Testis (tissue), 2 donors: ENCODE measurements at regions not wholly inside any gene's neighbourhood (a gene's known extent, or its start where the extent isn't known, plus 50 kb on each side); places are given as distances from the start of the nearest gene placed in this dataset.

Source experiments
- CTCF ChIP-seq, 3 experiments: fragments of 450-650 bp in 2 of 3; fragments of 200-600 bp in 1 of 3; sonication (generic) in 1 of 3; IDR thresholded peaks; one replicate each; pipeline ENCODE4 v1.5.1; 2016 to 2019; ENCODE audit warnings: antibody characterized with exemption in 3 of 3, mild to moderate bottlenecking in 2 of 3, moderate library complexity in 1 of 3
- POLR2A ChIP-seq: fragments of 450-650 bp; IDR thresholded peaks from one replicate; pipeline ENCODE4 v1.6.1; 2017; ENCODE audit warnings: antibody characterized with exemption, mild to moderate bottlenecking, moderate library complexity

GRCh38 chr4:79049840-79050540 is 110.8 kb upstream of the PAQR3 start:
- no peak for TF ChIP-seq POLR2A
- TF ChIP-seq CTCF (IDR thresholded peaks at IDR 0.05), result no peak
